ENCODE measurements at regions not wholly inside any gene's neighbourhood (a gene's known extent, or its start where the extent isn't known, plus 50 kb on each side); places are given as distances from the start of the nearest gene placed in this dataset.

GRCh38 chr5:174649391-174649790 is 75.0 kb upstream of the MSX2 start:
- ChIA-PET CTCF (interaction anchor here (0.5 kb wide), 1 partner anchor 1112 kb away, joined by 6 read pairs; no protein-coding TSS in a partner anchor), POLR2A (no interaction called here)
- DNase-seq (ENCODE audit: low read depth, low spot score) (no peak), ATAC-seq (no peak)
- no peaks in the 10 kb centered on the region for H3K27me3 ChIP-seq (ENCODE audit: control insufficient read depth, insufficient read depth, low read length)
- in situ Hi-C loops (cut with HindIII; ENCODE audit: low pct_unique_long_range_greater_than_20kb, low sequenced_read_pairs) (no loop called here), intact Hi-C loops (cut with micrococcal nuclease; ENCODE audit: unreplicated experiment) (no loop called here)
- H3K27ac ChIP-seq (ENCODE audit: low read length), result no peak overlapping the region
- TF ChIP-seq CTCF (IDR thresholded peaks at IDR 0.05) (no peak), SIN3A (IDR thresholded peaks at IDR 0.05; ENCODE audit: borderline replicate concordance, insufficient read depth, low read depth, low read length) (no peak), REST (IDR thresholded peaks at IDR 0.05; ENCODE audit: insufficient read depth in 1 of 2, low read depth in 2 of 2, low read length in 1 of 2) (no peak), POLR2AphosphoS5 (IDR thresholded peaks at IDR 0.05; ENCODE audit: low read depth, low read length) (no peak), TCF7L2 (IDR thresholded peaks at IDR 0.05; ENCODE audit: low read depth, low read length) (no peak)
- H3K4me3 ChIP-seq (ENCODE audit: low read depth in 2 of 2, low read length in 2 of 2), result no peak overlapping the region
- no peaks in the 10 kb centered on the region for H3K36me3 ChIP-seq (ENCODE audit: control insufficient read depth, insufficient read depth, low read length)
- BruUV-seq (replicated peaks), result no TSS peak
- peaks cover 3% of the 10 kb centered on the region; the same call in 1 of the 2 replicates for H3K4me1 ChIP-seq (ENCODE audit: control insufficient read depth, insufficient read depth, low read length)
- H3K9me3 ChIP-seq (ENCODE audit: control insufficient read depth, insufficient read depth, low read depth, low read length), result no peaks in the 10 kb centered on the region

GRCh38 chr5:174654442-174654841 is 69.9 kb upstream of the MSX2 start:
- in situ Hi-C loops (cut with HindIII; ENCODE audit: low pct_unique_long_range_greater_than_20kb, low sequenced_read_pairs), result no loop called here
- no peaks in the 10 kb centered on the region for H3K36me3 ChIP-seq (ENCODE audit: control insufficient read depth, insufficient read depth, low read length)
- no peak for TF ChIP-seq SIN3A (IDR thresholded peaks at IDR 0.05; ENCODE audit: borderline replicate concordance, insufficient read depth, low read depth, low read length)
- TF ChIP-seq REST (IDR thresholded peaks at IDR 0.05; ENCODE audit: insufficient read depth in 1 of 2, low read depth in 2 of 2, low read length in 1 of 2), result no peak
- no peak for TF ChIP-seq TCF7L2 (IDR thresholded peaks at IDR 0.05; ENCODE audit: low read depth, low read length)
- TF ChIP-seq CTCF (IDR thresholded peaks at IDR 0.05), result no peak
- no peak for TF ChIP-seq POLR2AphosphoS5 (IDR thresholded peaks at IDR 0.05; ENCODE audit: low read depth, low read length)

More at GRCh38 chr5:174654442-174654841, 69.9 kb upstream of the MSX2 start:
- intact Hi-C loops (cut with micrococcal nuclease; ENCODE audit: unreplicated experiment), result no loop called here
- no peaks in the 10 kb centered on the region for H3K9me3 ChIP-seq (ENCODE audit: control insufficient read depth, insufficient read depth, low read depth, low read length)
- H3K27me3 ChIP-seq (ENCODE audit: control insufficient read depth, insufficient read depth, low read length), result no peaks in the 10 kb centered on the region
- ChIA-PET POLR2A (no interaction called here), CTCF (no interaction called here)
- ATAC-seq (no peak), DNase-seq (ENCODE audit: low read depth, low spot score) (no peak)
- H3K4me1 ChIP-seq (ENCODE audit: control insufficient read depth, insufficient read depth, low read length), result no peaks in the 10 kb centered on the region
- H3K4me3 ChIP-seq (ENCODE audit: low read depth in 2 of 2, low read length in 2 of 2), result no peak overlapping the region
- H3K27ac ChIP-seq (ENCODE audit: low read length), result no peak overlapping the region
- BruUV-seq (replicated peaks), result no TSS peak

Data from Panc1 (cell line).